CD4-positive, alpha-beta T cell treated with Interleukin-15 for 4 hours (primary cell): ENCODE measurements at regions not wholly inside any gene's neighbourhood (a gene's known extent, or its start where the extent isn't known, plus 50 kb on each side); places are given as distances from the start of the nearest gene placed in this dataset.

Source experiments
- DNase-seq: peaks from one replicate; pipeline ENCODE4 v3.0.0-alpha.2; 2020; ENCODE audit warnings: low spot score

DNA sequence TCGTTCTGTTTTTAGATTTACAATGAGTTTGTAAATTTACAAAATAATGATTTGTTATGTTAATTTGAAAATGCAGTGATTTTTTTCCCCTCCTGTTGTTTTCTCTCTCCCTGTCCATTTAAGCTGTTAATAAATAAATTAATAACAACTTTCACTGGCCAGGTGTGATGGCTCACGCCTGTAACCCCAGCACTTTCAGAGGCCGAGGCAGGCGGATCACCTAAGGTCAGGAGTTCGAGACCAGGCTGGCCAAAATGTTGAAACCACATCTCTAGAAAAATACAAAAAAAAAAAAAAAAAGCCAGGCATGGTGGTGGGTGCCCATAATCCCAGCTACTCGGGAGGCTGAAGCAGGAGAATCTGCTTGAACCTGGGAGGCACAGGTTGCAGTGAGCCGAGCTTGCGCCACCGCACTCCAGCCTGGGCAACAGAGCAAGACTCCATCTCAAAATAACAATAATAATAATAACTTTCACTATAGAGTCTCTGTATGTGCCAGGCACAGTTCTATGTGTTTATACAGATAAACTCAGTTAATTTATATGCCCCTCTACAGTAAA is 229.2 kb upstream of the ARGLU1 start:
- DNase-seq, result no peak

DNA sequence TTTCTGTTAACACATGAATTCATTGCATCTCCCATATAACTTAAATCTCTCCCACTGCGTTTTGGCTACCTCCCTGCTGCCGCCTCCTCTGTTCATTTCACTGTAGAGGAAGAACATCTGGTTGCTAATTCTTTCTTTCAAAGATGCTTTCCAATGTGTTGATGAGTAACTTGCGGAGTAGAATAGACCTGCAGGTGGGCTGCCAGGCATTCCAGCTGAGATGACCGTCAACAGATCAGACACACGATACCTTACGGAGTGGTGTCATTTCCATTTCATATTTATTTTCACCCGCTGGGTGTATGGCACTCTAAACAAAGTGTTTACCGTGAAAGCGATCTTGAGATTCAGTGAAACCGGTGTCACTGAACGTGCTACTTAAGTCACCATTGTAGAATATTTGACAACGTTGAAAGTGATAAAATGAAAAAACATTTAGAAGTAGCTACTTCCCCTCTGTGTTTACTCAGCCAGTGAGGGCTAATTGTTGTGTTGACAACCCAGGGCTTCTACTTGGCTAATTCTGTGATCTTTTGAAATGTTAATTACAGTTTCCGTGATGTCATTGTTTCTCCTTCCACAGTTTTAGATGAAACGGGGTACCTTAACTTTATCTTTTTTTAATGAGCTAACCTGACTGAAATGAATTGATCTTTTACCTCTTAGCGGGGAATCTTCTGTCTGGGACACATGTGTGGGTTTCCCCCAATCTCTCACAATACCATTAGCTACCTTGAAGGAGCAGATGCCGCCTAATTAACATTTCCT is 228.5 kb upstream of the ARGLU1 start:
- DNase-seq, result no peak

DNA sequence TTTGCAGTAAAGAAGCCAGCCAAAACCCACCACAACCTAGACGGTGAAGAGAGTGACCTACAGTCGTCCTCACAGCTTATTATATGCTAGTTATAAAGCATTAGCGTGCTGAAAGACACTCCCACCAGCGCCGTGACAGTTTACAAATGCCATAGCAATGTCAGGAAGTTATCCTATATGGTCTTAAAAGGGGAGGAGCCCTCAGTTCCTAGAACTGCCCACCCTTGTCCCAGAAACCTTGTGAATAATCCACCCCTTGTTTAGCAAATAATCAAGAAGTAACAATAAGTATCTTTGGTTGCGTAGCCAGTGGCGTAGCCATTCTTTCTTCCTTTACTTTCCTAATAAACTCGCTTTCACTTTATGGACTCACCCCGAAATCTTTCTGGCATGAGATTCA is 227.9 kb upstream of the ARGLU1 start:
- no peak for DNase-seq

DNA sequence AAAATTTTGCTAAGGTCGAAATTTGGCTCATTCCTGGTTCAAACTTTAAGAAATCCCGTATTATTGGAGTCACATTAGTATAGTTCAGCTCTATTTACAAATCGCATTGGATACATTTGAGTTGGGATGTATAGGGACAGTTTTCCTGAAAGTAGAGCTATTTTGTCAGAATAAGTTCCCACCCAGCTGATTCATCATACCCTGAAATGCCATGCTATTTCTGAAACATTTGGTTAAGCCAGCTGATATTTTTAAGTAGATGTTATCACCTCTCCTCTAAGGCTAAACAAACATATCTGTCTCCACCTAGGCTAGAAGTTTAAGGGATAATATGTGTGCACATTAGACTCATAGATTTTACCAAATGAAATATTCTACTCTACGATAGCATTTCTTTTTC is 226.2 kb upstream of the ARGLU1 start:
- no peak for DNase-seq

DNA sequence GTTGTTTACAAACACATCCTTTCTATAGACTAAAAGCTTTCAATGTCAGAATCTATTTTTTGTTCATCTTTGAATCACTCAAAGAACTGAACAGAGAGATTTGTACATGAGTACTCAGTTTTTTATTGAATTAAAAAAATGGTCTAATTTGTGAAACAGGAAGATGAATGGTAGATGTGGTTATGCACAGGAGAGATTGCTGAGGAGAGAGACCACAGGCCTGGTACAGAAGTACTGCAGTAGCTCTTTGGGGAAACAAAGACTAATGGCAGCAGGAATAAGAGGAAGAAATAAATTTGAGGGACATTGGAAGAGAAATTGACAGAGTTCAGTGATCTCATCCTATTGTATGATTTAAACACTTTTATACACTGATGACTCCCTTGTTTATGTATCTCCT is 222.0 kb upstream of the ARGLU1 start:
- no peak for DNase-seq

DNA sequence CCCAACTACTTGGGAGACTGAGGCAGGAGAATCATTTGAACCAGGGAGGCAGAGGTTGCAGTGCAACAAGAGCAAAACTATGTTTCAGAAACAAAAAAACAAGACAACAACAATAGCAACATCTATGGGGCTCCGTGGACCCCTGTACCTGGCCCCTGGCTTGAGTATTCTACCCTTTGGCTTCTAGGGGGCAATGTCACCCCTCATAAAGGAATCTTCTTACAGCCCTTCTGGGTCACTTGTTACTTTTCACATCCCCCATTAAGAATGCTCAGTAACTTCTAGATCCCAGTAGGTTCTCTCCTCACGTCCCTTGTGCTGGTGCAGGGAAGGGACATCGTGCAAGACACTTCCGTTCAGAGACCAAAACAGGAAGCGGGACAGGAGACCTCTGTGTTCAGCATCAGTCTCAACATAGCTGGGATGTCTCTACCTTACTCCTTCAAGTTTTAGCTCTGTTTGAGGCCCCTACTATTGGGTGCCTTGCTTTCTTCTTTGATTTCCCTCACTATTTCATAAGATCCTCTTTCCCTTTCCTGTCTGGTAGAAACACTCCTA is 218.1 kb upstream of the ARGLU1 start:
- no peak for DNase-seq

DNA sequence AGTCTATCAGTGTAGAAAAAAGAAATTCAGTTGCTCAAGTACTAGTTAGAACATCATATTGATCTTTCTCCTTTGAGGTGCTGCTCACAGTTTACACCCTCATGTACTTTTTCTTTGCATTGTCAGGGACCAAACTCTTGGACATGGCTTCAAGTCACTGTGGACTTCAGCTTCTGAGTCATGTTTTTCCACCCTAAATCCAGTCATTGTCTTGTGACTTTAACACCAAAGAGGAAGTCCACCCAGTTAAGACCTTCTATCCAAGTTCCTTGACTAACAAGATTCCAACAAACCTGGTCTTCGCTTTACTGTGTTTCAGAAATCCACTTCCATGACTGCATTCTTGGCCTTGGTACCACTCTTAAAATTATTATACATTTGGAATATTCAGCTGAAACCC is 206.7 kb upstream of the ARGLU1 start:
- DNase-seq, result no peak

DNA sequence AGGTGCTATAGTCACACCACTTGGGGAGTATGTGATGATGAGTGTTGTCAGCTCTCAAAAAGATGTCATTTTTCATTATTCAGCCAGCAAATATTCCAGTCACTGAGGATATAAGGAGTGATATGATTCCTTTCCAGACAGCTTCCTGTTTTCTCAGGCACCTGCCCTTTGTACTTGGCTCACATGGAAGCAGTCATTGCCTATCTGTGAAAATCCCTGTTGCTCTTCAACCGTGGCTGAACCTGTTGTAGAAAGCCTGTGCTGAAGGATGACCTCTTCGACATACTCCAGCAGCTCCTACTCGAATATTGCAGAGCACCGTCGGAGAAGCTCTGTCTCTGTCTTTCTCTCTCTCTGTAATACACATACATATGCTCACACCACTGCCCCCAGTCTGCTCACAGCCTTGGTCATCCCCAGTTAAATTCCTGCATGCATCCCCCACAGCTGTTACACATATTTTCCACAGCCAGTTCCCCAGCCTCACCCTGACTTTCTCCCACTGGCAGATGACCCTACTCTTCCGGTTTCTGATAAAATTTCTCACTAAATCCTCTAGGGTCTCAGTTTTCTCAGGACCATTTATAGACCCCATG is 204.2 kb upstream of the ARGLU1 start:
- DNase-seq, result no peak

DNA sequence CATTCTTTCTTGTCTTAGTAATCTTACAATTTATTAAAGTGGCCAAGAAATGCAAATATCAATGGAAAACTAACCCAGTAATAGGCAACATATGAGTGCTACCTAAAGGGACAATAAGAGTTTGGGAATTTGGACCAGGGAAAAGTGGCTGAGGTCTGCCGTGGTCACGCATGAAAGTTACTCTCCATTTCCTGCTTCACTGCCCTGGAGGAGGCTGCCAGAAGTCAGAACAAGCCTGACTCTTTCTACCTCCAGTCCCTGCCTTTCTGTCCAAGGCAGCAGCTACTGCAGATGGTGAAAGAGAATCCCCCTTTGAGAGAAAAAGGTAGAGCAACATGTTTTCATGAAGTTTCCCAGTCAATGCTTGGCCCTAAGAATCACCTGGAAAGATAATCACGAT is 201.1 kb upstream of the ARGLU1 start:
- no peak for DNase-seq

DNA sequence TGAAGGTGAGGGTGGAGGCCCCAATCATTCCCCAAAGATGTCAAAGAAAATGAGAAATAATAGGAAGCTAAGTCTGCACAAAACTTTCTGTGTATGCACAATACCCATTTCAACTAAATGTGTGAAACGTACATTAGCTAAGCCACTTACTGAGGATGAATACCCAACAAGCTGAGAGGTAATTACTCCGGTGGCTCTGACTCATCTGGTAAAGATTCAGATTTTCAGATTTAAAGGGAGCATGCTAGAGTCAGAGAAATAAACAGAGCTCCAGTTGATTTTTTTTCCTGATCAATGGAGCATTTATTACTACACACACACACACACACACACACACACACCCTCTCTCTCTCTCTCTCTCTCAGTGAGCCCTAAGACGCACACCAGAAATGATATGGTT is 194.8 kb upstream of the ARGLU1 start:
- DNase-seq, result no peak

DNA sequence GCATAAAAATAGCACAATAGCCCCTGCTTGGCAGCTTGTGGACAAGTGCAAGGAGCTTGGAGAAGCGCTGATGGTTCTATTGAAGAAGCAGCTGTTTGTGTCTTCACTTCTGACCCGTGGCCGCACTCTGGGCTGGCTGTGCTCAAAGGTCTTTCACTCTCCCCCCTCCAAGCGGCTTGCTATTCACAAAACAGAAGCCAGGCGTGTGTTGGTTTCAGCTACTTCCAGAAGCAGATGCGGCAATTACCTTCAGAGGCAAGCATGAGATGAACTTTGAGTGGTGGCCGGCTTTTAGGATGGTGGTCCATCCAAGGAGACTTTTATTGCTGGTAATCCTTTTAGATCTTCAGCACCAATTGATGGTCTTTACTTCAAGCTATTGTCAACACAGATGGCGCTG is 188.5 kb upstream of the ARGLU1 start:
- no peak for DNase-seq

DNA sequence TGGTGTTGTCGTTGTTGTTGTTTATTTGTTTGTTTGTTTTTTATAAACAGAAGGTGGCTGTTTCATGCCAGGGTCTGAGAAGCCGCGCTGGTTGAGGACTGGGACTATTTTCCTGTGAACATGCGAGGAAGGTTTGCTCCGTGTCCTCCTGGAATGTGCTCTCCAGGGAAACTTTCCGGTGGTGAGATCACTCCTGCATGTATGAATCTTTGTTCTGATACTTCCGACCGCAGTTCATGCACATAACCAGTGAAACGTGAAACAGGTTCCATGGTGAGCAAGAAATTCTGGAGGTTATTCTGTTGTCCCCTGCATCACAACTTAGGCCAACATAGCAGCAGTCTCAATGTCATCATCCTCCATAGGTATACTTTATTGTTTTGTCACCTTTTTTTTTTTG is 187.6 kb upstream of the ARGLU1 start:
- DNase-seq, result no peak

DNA sequence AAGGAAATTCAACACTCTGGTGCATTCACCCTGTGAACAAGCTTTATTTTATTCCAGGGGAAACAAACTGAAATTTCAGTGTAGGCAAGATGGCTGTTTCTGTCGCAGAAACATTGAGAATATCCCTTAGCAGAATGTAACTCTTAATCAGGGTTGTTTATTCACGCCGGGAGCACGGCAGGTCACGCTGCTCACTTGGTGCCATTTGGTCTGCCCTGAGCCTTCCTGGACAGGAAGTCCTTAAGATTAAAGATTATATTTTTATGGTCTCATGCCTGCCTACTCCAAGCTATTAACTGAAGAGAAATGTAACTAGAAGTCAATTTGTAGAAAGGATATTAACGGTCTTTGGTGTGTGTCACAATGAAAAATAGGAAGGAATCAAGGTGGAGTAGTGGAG is 185.3 kb upstream of the ARGLU1 start:
- no peak for DNase-seq

DNA sequence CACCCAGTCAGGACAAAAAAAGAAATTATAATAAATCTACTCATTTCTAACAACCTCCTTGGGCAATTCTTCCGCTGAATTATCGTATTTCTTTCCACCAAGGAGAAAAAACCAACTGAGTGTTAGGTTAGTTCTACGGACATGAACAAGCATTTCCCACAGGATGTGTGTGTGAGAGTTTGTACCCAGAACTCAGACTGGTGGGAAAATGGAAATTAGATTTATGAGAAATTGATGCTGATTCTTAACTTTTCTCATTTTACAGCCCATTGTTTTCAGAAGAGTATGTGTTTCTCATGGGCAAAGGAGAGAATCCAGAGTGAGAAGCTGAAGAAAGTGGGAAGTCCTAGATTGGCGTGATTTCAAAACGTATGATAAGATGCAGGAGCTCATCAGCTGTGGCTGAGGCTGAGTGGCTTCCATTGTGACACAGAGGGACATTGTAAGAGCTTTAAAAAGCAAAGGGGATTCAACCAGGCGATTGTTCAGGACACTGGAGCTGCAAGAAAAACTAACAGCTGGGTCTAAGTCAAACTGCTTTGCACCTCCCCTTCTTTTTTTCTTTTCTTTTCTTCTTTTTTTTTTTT is 184.7 kb upstream of the ARGLU1 start:
- no peak for DNase-seq

DNA sequence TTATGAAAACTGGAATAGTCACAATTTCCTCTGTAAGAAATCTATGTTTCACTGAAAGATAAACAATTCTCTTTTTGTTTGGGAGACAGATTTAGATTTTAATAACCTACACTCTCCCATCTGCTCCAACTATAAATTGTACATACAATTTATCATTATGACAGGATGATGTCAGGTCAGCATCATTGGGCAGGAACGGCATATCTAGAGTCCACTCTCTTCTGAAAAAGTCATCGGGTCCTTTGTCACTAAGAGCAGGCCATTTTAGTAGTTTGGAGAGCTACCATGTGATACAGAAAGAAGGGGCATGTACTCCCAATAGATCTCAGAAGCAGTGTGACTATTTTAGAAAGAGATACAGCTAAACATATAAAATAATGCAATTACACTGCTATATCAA is 180.8 kb upstream of the ARGLU1 start:
- no peak for DNase-seq

DNA sequence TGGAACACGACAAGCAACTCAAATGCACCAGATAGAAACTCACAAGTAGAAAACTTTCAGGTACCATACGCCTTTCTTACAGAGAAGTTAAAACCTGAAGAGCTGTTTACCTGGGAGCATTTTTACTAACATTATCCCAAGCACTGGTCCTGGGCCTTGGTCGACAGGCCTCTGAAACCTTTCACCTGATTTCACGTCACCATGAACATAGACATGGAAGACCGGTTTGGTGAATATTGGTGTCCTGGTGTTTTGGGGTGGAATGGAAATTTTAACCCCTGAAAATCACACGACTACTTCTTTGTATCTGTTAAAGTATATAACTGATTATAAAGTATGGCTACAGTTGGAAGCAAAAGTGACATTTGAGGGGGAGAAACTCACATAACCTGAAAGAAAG is 176.6 kb upstream of the ARGLU1 start:
- DNase-seq, result no peak

DNA sequence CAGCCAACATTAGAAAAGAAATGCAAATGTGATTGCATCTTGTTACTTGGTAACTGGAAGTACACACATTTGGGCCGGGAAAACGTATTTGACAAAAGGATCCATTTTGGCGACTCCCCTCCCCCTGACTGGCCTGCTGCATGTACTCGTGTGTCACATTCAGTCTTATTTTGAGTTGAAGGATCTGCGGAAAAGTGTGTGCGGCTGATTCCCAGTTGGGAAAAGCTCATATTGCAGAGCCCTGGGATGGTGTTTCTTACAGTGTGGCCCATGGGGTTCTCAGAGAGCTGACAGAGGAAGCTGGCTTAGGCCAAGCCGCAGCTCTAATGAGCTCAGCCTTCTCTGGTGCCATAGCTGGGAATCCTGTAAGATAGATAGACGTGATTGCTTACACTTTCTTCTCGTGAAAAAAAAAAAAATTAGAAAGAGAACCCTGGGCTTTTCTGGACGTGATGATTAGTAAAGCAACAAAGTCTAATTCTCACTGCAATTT is 170.3 kb upstream of the ARGLU1 start:
- DNase-seq, result no peak

DNA sequence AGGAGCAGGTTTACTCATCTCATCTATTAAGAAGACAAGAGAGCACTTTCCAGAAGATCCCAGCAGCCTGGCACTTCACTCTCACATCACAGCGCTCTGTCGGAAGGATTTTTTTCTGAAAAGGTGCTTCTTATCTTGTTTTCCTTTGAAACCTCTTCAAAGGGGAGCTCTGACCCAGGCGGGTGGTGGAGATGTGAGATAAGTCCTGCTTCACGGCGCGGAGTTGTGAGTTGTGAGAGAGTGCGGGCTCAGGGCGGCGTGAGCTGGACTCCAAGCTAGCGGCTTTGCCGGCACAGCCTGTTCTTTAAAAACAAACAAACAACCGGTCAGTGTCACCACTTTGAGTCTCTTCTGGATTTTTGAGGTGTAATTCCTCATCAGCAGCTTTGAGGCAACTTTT is 169.0 kb upstream of the ARGLU1 start:
- no peak for DNase-seq

DNA sequence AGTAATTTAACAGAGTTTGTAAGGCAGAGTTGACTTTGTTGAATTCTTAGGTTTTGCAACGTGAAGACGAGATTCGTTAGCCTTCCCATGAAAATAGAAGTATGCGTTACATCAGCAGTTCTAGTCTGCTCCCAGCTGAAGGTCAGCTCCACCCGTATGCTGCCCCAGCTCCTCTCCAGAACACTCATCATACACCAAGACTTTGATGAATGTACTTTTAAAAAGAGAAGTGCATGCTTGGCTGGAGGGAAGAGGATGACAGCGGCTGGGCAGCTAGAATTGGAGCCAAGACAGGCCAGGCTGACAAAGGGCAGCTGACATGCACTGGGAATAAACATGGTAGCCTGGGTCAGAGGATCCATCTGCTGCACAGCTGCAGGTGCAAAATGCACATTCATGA is 166.3 kb upstream of the ARGLU1 start:
- DNase-seq, result no peak

DNA sequence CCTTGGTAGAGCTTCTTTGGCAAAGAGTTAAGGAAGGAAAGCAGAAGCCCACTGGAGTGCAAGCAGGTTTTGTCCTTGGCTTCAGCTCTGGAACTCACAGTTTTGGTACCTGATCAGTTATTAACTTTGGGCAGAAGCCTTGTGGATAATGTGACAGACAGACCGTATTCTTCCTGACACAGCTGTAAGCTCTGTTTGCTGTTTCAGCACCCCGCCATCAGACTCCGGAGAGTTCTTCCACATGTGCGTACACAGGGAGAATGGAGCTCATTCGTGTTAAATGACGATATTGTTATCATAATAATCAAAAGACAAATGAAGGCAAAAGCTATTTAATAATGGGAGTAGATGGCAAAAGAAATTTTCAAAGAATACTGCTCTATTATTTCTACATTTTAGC is 155.1 kb upstream of the ARGLU1 start:
- DNase-seq, result no peak

DNA sequence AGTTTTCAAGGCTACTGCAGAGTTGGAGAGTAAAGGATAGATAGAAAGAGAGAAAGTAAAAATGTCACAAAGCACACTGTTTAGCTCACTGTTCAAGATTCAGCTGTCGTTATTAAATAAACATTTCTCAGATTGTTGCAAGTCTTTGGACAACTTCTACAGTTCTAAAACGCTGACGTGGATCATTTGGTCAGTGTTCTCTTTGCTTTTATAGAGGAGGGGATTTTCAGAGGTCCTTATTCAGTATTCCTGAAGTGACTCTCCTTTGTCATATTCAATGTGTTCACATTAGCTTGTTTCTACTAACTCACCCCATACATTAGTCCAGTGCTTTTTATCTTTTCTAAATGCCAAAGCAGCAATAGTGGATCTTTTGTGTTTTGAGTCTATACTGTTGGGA is 154.7 kb upstream of the ARGLU1 start:
- no peak for DNase-seq

DNA sequence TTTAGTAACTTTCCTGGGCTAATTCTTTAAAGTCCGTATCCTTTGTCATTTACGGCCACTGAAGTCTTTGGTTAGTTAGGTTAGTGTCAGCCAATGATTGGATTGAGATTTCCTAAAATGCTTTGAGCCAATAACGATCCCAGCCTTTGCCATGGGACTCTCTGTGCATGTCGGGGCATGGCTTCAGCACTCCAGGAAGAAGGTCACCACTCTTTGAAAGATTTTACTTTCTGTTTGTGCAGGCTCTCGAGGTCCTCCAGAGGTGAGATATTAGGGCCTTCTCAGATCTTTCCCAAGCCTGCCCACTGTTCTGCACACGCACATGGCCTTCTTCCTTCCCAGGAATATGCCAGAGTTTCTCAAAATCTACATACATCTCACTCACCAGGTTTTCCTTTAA is 153.7 kb upstream of the ARGLU1 start:
- DNase-seq, result no peak
